ENCODE measurements at regions not wholly inside any gene's neighbourhood (a gene's known extent, or its start where the extent isn't known, plus 50 kb on each side); places are given as distances from the start of the nearest gene placed in this dataset.

GRCh38 chr4:116598980-116599789 is 486.2 kb downstream of the TRAM1L1 start:
- DNase-seq (no peak), ATAC-seq (ENCODE audit: low read depth) (no peak)
- intact Hi-C loops (cut with micrococcal nuclease), result loop anchor here (5.0 kb wide), 1 partner anchor 1673 kb away; no protein-coding TSS in a partner anchor
- H3K4me3 Mint-ChIP-seq, result no peak overlapping the region
- CTCF ChIA-PET, result no interaction called here
- H3K4me1 Mint-ChIP-seq, result no peaks in the 10 kb centered on the region
- H3K27me3 Mint-ChIP-seq, result no peaks in the 10 kb centered on the region
- POLR2A ChIA-PET, result no interaction called here
- H3K36me3 Mint-ChIP-seq (ENCODE audit: low read depth), result no peaks in the 10 kb centered on the region
- H3K27ac Mint-ChIP-seq, result no peak overlapping the region
- H3K9me3 Mint-ChIP-seq, result peaks cover 2% of the 10 kb centered on the region
- TF ChIP-seq CTCF (IDR thresholded peaks at IDR 0.05), result no peak

GRCh38 chr4:116598155-116598979 is 487.0 kb downstream of the TRAM1L1 start:
- H3K9me3 Mint-ChIP-seq, result peaks cover 1% of the 10 kb centered on the region
- H3K4me3 Mint-ChIP-seq, result no peak overlapping the region
- intact Hi-C loops (cut with micrococcal nuclease), result loop anchor here (5.0 kb wide), 1 partner anchor 1674 kb away; no protein-coding TSS in a partner anchor
- ChIA-PET CTCF (no interaction called here), POLR2A (no interaction called here)
- no peak for TF ChIP-seq CTCF (IDR thresholded peaks at IDR 0.05)
- H3K27me3 Mint-ChIP-seq, result no peaks in the 10 kb centered on the region
- no peaks in the 10 kb centered on the region for H3K36me3 Mint-ChIP-seq (ENCODE audit: low read depth)
- H3K27ac Mint-ChIP-seq, result no peak overlapping the region
- ATAC-seq (ENCODE audit: low read depth) (no peak), DNase-seq (no peak)
- H3K4me1 Mint-ChIP-seq, result no peaks in the 10 kb centered on the region

- POLR2A ChIA-PET, result no interaction called here
- Mint-ChIP-seq H3K4me1 (no peaks in the 10 kb centered on the region), H3K27me3 (no peaks in the 10 kb centered on the region), H3K9me3 (peaks cover 3% of the 10 kb centered on the region), H3K36me3 (ENCODE audit: low read depth) (no peaks in the 10 kb centered on the region), H3K4me3 (no peak overlapping the region), H3K27ac (no peak overlapping the region)
- DNase-seq (no peak), ATAC-seq (ENCODE audit: low read depth) (no peak)
- intact Hi-C loops (cut with micrococcal nuclease), result no loop called here
- TF ChIP-seq CTCF (IDR thresholded peaks at IDR 0.05), result no peak
- CTCF ChIA-PET, result no interaction called here
Measured at GRCh38 chr4:116590648-116591047, 494.7 kb downstream of the TRAM1L1 start.

- DNase-seq (no peak), ATAC-seq (ENCODE audit: low read depth) (no peak)
- Mint-ChIP-seq H3K36me3 (ENCODE audit: low read depth) (no peaks in the 10 kb centered on the region), H3K4me1 (no peaks in the 10 kb centered on the region), H3K27ac (no peak overlapping the region), H3K27me3 (no peaks in the 10 kb centered on the region), H3K4me3 (no peak overlapping the region), H3K9me3 (peaks cover 3% of the 10 kb centered on the region)
- CTCF ChIA-PET, result no interaction called here
- intact Hi-C loops (cut with micrococcal nuclease), result no loop called here
- POLR2A ChIA-PET, result no interaction called here
- TF ChIP-seq CTCF (IDR thresholded peaks at IDR 0.05), result no peak
Measured at GRCh38 chr4:116588783-116589182, 496.6 kb downstream of the TRAM1L1 start.

GRCh38 chr4:116585246-116585645 is 500.1 kb downstream of the TRAM1L1 start:
- Mint-ChIP-seq H3K4me3 (no peak overlapping the region), H3K27ac (no peak overlapping the region), H3K4me1 (no peaks in the 10 kb centered on the region), H3K27me3 (no peaks in the 10 kb centered on the region), H3K36me3 (ENCODE audit: low read depth) (no peaks in the 10 kb centered on the region), H3K9me3 (peaks cover 3% of the 10 kb centered on the region)
- no peak for ATAC-seq (ENCODE audit: low read depth)
- intact Hi-C loops (cut with micrococcal nuclease), result no loop called here
- no peak for TF ChIP-seq CTCF (IDR thresholded peaks at IDR 0.05)
- DNase-seq, result no peak
- POLR2A ChIA-PET, result no interaction called here
- CTCF ChIA-PET, result no interaction called here
